Bronchial epithelial cell (primary cell): ENCODE measurements at regions not wholly inside any gene's neighbourhood (a gene's known extent, or its start where the extent isn't known, plus 50 kb on each side); places are given as distances from the start of the nearest gene placed in this dataset.

Experiments used
- DNase-seq: peaks from one replicate; pipeline ENCODE4 v3.0.0-alpha.2; 2010; ENCODE audit warnings: low read depth
- FAIRE-seq: peaks from 2 replicates; lab custom pipeline; 2011; peaks lifted over from hg19 to GRCh38; lab: Jason Lieb, UNC
- H3K27me3 ChIP-seq: 2 replicates; pipeline ENCODE4 v1.5.1; 2011; ENCODE audit warnings: low read length; ENCODE audit not compliant: control insufficient read depth, insufficient read depth
- H3K36me3 ChIP-seq: 2 replicates; pipeline ENCODE4 v1.5.1; 2011; ENCODE audit warnings: low read length; ENCODE audit not compliant: control insufficient read depth, insufficient read depth
- H3K4me3 ChIP-seq: 2 replicates; pipeline ENCODE4 v1.5.1; 2011; ENCODE audit warnings: mild to moderate bottlenecking, low read depth, low read length, control low read depth
- CTCF ChIP-seq: IDR thresholded peaks from 2 replicates; pipeline ENCODE4 v1.5.1; 2011; ENCODE audit warnings: mild to moderate bottlenecking, moderate library complexity, low read length, control low read depth, inconsistent platforms; ENCODE audit not compliant: insufficient read depth, severe bottlenecking

DNA sequence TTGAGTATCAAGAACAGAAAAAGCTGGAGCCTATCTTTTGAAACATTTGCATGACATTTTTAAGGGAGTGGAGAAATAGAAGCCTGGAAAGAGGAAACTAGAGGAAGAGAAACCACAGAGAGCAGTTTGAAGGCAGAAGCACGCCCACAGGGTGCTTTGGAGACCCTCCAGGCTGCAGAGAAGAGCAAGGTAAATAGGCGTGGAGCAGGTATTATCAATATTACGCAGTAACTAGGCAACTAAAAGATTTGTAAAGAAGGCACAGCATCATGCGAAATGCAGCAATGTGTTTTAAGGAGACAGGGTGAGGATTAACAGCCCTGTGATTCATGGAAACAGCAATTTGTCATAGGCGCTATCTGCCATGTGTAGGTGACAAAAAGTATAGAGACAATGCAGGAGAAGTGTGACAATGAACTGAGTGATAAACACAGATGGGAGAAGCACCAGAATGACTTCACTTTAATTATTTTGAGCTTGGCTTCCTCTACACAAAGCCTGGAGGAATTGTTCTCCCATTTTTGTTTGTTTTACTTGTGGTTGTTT, 281.2 kb downstream of the BRINP1 start:
- no peak overlapping the region for H3K4me3 ChIP-seq
- no peaks in the 10 kb centered on the region for H3K27me3 ChIP-seq
- no peak for TF ChIP-seq CTCF
- H3K36me3 ChIP-seq: no peaks in the 10 kb centered on the region
- FAIRE-seq (no peak), DNase-seq (no peak)

DNA sequence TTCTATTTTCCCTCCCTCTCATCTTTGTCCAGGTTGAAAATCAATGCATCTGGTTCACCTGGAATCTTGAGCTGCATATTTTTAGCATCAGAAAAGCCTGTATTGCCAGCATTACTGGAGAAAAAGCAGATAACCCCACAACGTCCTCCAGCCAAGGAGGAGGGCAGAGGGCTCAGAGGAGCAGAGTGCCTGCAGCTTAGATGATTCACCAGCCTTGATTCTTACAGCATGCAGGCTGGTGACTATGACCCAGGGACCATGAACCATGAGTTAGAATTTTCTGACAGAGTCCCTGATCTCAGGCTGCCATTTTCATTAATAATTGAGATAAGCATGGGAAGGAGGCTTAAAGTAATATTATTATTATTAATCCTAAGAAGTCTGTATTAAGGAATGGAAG, 278.2 kb downstream of the BRINP1 start:
- no peaks in the 10 kb centered on the region for H3K36me3 ChIP-seq
- no peak for DNase-seq
- no peak for TF ChIP-seq CTCF
- no peak for FAIRE-seq
- H3K4me3 ChIP-seq: no peak overlapping the region
- H3K27me3 ChIP-seq: no peaks in the 10 kb centered on the region

DNA sequence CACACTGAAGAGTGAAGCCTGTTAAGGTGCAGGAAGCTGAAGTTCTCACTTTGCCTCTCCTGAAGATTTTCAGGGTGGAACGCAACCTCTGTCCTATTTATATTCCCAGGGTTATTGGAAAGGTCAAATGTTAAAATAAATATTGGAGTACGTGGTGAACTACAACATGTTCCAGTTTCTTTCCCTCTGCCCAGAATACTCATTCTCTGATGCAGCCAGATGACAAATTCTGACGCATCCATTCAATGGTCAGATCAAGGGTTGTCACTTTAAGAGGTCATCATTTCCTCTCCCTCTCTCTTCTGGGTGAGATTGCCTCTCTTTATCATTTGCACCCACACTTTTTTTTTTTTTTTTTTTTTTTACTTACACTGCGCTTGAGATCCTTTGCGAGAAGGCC, 277.1 kb downstream of the BRINP1 start:
- Histone ChIP-seq H3K4me3 (no peak overlapping the region), H3K27me3 (no peaks in the 10 kb centered on the region), H3K36me3 (no peaks in the 10 kb centered on the region)
- FAIRE-seq: no peak
- no peak for DNase-seq
- no peak for TF ChIP-seq CTCF

DNA sequence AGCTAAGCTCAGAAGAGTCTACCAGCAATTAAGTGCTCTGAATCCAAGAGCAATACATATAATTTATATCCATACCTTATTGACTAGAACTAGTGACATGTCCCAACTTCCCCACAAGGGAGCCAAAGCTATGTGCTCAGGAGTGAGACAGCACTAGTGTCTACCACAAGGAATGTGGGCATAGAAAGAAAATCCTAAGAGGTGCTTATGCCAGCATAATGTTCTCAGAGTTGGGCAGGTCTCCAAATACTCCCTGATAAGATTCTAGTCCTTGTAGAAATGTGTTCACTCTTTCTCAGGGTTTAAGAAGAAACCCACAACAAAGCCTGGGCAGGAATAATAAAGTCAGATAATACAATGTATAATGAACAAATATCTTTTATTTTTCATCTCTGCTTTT, 275.1 kb downstream of the BRINP1 start:
- Histone ChIP-seq H3K4me3 (no peak overlapping the region), H3K36me3 (no peaks in the 10 kb centered on the region), H3K27me3 (no peaks in the 10 kb centered on the region)
- DNase-seq (peak; percentile 0), FAIRE-seq (no peak)
- no peak for TF ChIP-seq CTCF

DNA sequence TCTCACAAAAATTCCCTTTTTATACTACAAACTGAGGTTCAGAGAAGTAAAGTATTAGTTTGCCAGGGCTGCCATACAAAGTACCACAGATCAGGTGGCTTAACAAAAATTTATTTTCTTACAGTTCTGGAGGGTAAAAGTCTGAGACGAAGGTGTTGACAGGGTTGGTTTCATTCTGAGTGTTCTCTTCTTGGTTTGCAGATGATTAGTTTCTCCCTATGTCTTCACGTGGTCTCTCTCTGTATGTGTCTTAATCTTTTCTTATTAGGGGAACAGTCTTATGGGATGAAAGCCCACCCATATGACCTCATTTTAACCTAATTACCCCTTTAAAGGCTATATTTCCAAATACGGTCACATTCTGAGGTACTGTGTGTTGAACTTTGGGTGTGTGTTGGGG, 274.2 kb downstream of the BRINP1 start:
- no peak for TF ChIP-seq CTCF
- FAIRE-seq (no peak), DNase-seq (no peak)
- Histone ChIP-seq H3K36me3 (no peaks in the 10 kb centered on the region), H3K4me3 (no peak overlapping the region), H3K27me3 (no peaks in the 10 kb centered on the region)

DNA sequence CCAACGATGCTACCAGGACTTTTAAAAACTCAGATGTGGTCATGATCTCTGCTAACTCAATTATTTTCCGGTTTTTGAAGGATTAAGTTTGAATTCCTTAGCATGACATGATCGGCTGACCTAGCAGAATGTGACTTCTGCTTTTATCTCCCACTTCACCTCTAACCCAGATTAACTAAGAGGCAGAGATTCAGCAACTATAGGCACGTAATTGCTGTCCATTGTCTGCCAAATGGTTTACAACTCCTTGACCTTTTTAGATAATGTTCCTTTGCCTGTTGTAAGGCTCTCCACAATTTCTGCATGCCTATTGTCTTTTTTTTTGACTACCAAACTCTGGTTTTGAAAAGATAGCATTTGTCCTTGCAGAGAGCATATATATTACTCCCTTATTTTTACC, 268.2 kb downstream of the BRINP1 start:
- no peak for FAIRE-seq
- TF ChIP-seq CTCF: no peak
- Histone ChIP-seq H3K36me3 (no peaks in the 10 kb centered on the region), H3K4me3 (no peak overlapping the region), H3K27me3 (no peaks in the 10 kb centered on the region)
- no peak for DNase-seq
